GM18502 (cell line): ENCODE measurements at regions not wholly inside any gene's neighbourhood (a gene's known extent, or its start where the extent isn't known, plus 50 kb on each side); places are given as distances from the start of the nearest gene placed in this dataset.
"Not testable (repeated sequence)": the region's sequence is repeated elsewhere in the genome, so short reads cannot be mapped to it uniquely, and the experiment has no call there.

Source experiments
- ATAC-seq: cut with Tn5 transposase; IDR thresholded peaks from one replicate; pipeline ENCODE4 v1.9.1; 2021; ENCODE audit warnings: mild to moderate bottlenecking; ENCODE audit not compliant: unreplicated experiment, poor library complexity

DNA sequence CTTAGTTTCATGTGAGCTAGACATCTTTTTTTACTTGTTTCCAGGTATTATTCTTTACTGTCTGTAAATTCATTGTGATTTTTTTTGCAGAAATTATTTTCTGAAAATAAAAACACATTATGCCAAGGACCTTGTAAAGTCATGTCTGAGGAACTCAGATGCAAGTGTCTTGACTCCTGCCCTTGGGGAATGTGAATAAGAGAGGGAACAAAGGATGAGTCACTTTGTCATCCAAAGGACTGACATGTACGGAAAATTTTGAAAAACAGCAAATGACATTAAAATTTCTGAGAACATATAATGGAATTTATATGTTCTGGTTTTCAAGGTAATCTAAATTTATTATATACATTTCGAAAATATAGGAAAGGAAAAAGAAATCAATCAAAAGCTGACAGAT, 660.4 kb downstream of the CD109 start:
- no peak for ATAC-seq

DNA sequence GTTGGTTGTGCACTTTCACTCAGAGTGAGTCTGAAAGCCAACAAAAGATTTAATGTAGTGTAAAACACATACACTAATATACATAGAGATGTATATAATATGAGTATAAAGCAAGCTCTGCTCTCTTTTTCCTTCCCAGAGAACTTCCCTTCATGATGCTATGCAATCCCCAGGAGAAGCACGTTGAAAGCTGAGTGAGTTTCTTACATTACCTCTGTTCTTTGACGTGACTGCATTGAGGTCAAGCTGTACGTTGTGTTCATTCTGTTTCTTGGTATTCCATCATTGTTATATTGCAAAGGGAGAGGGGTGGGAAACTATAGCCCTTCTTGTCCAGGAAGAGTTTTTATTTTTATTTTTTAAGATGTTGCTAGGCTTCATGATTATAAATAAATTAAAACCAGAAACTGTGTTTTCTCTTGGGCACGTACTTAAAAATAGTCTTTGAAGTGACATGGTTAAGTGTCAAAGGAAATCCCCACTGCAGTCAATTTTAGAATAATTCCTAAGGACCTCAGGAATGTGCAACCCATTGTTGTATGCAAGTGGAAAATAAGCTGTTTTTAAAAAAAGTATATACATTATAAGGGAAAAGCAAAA, 651.0 kb downstream of the CD109 start:
- no peak for ATAC-seq

DNA sequence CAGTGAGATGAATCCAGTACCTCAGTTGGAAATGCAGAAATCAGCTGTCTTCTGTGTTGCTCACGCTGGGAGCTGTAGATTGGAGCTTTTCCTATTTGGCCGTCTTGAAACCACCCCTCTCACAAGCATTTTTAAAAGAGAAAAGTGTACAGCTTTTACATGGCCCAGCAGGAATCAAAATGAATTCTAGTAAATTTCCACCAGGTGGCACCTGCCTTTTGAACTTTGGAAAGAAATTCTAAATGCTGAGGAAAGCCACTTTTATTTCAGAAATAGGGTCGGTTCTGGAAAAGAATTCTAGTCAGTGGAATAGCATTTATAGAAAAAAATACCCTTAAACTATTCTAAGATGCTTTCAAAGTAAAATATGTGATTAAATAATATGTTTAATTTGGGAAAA, 647.8 kb downstream of the CD109 start:
- ATAC-seq: no peak

DNA sequence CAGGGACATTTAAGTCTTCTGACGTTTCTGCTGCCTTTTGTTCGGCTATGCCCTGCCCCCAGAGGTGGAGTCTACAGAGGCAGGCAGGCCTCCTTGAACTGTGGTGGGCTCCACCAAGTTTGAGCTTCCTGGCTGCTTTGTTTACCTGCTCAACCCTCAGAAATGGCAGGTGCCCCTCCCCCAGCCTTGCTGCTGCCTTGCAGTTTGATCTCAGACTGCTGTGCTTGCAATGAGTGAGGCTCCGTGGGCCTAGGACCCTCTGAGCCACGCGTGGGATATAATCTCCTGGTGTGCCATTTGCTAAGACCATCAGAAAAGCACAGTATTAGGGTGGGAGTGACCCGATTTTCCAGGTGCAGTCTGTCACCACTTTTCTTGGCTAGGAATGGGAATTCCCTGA, 647.3 kb downstream of the CD109 start:
- not testable (repeated sequence) for ATAC-seq

DNA sequence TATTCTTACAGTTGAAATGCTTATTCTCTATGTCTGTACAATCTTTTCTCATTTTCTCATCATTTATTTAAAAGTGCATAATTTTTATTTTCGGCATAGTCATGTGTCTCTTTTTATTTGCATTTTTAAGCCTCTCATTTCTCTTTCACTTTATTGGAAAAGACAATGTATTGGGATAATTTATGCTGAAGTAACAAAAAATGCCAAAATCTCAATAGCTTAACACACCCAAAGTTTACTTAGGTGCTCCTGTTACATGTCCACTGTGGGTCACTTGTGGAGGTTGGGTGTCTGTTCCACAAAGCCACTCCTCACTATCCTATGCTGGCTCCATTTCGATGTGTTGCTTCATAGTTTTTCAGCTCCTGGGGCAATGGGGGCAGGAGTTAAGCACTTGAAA, 638.7 kb downstream of the CD109 start:
- no peak for ATAC-seq

DNA sequence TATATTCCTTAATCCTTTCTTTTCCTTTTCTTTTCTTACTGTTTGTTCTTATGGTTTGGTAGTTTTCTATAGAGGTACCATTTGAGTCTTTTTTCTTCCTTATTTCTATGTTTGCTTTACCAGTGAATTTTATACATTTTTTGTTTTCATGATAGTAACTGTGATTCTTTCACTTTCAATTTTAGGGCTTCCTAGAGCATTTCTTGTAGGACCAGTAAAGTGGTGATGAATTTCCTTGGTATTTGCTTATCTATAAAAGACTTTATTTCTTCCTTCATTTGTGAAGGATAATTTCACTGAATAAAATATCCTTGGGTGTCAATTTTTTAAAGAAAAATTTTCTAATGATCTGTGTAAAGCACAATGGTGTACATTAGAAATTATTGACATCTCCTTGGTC, 637.4 kb downstream of the CD109 start:
- no peak for ATAC-seq

DNA sequence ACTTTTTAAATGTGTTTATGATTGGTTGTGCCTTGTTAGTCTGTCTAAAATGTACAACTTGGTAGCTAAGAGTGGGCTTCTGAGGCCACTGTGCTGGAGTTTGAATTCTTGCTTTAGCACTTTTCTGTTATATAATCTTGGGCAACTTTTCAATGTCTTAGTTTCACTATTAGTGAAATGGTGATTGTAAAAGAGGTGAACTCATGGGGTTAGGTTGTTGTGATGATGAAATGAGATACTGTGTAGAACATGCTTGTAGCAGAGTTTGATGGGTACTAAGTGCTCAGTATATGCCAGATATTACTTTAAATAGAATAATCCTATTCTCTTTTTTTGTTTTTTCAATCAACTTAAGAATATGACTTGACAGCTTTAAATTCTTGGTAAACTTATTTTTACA, 624.7 kb downstream of the CD109 start:
- no peak for ATAC-seq

DNA sequence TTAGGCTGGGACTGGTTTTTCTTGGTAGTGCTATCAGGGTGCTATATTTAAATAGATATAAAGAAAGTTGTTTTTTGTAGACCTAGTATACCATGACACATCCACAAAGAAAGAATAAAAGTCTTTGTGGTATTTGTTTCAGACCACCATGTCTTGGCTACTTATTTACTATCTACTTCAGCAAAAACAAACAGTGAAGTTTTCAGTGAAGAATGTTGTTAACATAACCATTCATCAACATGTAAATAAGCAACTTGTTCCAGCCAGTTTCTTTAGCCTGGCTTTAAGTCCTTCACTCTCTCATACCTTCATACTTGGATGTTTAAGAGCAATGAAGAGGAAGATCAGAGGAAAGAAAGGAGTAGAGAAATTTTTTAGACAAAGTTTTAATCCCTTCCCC, 624.1 kb downstream of the CD109 start:
- ATAC-seq: no peak

DNA sequence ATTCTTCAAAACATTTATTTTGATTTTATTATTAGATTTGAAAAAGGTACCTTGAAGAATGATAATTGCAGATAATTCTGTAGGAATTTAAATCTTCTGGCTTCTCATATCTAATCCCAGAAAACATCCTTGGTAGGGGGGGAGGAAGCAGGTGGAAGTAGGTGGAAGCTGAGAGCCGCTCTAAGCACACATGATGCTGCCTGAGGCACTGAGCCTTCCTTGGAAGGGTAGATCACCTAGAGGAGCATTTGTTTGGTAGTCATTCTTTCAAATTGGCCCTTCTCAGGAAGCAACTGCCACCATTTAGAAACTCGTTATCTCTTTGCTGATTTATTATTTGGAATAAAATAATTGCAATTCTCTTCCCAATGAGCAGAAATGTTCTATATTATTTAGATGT, 623.3 kb downstream of the CD109 start:
- ATAC-seq: no peak

DNA sequence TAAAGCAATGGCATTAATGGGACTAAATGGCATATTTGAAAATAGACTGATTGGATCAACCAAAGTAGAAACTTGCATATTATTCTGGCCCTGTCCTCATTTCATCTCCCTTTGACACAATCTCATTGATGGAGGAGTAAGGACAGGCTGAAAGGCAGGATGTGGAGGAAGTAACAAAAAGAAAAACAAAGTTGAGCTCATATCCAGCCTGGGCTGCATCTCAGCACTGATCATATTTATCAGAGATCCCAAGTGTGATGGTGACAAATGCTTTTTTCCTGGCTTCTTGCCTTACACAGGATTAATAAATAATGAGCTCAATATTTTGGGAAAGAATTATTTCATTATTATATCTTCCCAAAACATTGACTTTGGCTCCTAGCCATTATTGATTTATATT, 622.7 kb downstream of the CD109 start:
- no peak for ATAC-seq

DNA sequence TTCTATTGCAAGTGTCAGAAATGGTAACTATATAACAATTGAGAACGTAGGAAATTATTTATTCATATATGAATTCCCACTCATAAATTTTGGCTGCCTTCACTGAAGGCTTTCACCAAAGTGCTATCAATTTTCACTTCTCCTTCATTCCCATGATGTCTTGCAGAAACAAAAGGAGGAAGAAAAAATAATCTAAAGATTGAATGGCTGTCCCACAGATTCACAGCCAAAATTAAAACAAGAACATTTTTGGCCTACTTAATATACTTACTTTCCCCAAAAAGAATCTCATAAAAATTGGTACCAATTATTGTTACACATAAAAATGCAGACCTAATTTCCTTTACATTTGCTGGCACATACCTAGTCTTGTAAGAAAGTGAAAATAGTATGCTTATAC, 616.1 kb downstream of the CD109 start:
- no peak for ATAC-seq

DNA sequence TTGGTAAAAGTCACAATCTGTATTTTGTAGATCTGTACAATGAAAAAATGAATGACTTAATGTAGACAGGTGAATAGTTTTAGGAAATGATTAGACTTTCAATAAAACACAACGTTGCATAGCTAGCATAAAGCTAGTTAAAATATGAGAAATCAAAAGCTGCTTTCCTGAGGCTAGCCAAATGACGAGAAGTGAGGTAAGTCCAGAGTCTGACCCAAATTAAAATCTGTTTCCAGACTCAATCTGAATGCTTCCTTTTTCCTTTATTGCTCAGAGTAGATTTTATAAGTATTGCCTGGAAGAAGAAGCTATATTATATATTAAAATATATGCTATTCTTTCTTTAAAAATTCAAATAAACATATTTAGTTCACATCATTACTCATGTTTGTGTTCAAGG, 615.4 kb downstream of the CD109 start:
- ATAC-seq: no peak

DNA sequence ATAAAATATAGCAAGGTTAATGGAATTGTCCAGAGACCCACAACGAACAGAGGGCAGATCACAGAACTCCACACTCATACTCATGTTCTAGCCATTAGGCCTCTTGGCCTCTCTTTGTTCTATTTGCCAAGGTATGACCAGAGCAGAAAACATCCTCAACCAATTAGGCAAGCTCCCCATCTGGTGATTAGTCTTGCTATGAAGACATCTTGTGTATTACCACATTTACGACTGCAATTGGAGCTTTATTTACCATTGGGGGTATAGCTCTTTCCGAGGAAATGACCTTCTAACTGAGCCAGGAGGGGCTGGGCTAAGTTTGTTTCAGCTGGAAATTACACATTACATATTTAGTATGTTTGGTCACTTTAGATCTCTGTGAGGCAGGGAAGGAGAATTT, 593.9 kb downstream of the CD109 start:
- no peak for ATAC-seq

DNA sequence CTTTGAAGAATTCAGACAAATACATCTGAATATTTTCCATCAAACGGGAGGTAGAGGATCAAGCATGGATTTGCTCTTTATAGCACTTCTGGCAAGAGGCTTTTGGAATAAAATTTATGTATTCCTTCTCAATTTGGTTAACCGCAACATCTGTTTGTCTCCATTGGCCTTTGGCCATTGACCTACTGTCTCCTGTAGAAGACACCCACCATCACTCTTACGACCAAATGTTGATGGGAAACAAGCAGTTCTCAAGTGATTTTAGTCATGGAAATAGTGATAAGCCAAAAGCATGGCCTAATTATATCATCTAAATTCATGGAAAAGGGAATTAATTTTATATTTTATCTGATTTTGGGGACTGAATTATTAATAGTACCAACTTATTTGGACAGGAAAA, 591.9 kb downstream of the CD109 start:
- no peak for ATAC-seq

DNA sequence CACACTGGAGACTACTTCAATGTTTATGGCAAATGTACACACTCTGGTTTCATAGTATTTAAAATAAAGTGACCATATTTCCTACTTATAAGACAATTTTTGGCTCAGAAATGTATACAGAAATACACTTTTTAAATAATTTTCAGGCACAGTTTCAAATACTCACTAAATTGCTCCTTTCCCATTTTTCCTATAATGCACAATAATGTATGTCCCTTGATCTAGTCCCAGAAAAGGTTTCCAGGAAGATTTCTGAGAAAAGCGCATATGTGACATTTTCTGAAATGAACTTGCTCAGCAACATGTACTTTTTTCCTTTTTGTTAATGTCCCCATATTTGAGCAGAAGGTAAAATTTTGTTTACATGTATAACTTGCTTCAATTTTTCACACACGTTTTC, 591.4 kb downstream of the CD109 start:
- no peak for ATAC-seq

DNA sequence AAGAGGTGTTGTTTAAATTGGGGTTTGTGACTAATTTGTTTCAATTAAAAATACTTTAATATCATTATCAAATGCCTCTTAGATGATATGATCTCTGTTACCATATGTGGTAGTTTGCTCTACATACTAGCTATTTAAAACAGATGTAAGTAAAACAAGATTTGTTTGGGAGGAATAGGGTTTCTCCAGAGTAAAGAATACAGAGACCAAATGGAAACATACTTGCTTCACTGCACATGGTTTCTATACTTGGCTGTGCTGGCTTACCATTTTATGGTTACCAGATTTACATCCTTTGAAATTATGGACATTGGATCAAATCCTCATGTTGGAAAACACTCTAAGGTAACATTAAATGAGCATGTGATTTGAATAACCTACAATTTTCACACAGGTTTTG, 588.3 kb downstream of the CD109 start:
- no peak for ATAC-seq

DNA sequence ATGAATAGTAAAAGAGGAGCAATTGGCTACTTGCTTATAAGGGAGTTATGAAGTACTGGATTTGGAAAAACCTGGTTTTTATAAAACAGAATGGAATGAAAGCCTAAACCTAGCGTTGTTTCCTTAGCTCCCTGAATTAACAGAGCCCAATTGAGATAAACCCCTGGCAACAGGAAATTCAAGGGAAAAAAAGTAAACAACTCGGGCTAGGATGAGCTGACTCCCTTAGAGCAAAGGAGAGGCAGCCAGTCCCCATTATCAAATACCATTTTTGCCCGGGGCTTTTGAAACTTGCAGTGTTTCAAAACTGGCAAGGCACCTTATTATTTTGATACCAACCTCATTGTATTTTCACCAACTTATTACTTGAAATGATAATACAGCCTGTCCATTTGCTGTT, 587.5 kb downstream of the CD109 start:
- no peak for ATAC-seq

DNA sequence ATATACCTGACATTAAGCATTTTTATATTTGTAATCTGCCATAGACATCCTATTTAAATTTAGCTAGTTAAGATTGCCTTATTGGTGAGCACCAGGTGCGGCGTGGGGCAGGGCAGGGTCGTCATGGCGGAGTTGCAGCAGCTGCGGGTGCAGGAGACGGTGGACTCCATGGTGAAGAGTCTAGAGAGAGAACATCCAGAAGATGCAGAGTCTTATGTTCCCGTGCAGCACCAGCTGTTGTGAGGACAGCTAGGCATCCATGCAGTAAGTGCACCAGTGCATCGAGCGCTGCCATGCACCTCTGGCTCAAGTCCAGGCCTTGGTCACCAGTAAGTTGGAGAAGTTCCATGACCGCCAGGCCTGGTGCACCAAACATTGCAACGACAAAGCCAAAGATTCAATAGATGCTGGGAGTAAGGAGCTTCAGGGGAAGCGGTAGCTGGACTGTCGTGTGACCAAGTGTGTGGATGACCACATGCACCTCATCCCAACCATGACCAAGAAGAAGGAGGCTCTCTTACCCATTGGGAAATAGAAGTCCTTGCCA, 586.2 kb downstream of the CD109 start:
- ATAC-seq: no peak

DNA sequence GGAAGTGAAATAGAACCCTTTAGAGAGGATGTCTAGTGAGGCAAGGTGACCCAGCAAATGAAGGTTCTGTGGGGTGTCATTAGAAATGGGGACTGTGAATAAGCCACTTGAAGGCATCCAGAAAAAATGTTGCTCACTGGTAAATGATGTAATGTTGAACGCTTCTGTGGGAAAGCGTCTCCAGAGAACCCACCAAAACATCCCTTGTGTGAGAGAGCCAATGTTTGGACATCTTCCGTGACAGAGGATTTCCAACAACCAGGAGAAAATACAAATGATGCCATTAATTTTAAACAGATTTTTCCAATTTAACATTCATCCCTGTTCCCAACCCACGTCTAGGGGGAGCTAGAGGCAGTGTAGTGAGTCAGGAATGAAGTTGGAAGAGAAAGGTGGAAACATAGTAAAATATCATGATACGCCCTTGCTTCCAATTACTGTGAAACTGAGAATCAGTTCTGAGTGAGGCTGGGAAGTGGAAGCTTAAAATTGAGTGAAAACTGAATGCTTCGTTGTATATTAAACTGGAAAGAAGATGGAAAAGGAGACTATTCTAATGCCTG, 584.2 kb downstream of the CD109 start:
- ATAC-seq: no peak

DNA sequence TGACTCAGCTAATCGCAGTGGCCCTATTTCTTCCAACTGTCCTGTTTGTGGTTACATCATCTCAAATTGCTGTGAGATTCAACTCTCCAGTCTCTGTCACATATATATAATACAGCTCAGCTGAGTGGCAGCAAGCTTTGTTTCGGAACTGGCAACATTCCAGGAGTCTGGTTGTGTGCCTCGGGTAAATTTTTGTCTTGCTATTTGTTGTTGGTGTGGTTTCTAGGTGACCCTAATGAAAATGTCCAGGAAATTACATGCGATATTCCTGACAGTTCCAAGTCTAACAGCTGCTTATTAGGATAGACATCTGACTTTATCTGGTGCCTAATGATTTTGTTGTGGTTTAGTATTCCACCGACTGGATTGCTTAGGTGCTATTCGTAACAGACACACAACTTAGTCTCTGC, 581.8 kb downstream of the CD109 start:
- ATAC-seq: no peak

DNA sequence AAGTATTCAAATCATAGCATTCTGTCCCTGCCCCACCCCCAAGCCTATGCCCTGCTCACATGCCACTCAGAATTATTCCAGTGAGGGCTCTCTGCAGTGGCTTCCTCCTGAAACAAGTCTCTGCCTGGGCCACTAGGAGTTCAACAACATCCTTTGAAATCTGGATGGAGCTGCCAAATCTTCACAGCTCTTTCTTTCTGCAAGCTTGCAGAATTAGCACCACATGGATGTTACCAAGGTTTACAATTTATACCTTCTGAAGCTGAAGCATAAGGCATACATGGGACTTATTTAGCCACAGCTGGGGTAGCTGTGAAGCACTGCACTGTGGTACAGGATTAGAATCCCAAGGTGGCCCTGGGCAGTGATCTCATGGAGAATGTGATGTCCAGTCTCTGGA, 577.5 kb downstream of the CD109 start:
- ATAC-seq: no peak

DNA sequence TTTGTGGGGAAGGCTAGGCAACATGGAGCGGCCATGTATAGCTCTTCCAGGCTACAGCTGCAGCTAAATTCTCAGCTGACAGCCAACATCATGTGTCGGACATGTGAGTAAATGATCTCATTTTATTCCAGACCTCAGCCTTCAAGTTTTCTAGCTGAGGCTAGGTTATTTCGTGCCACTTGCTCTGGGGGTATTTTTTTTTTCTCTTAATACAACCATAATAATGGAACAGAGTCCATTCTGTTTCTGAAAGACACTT, 573.5 kb downstream of the CD109 start:
- no peak for ATAC-seq
